WI38 (cell line): ENCODE measurements at regions not wholly inside any gene's neighbourhood (a gene's known extent, or its start where the extent isn't known, plus 50 kb on each side); places are given as distances from the start of the nearest gene placed in this dataset.

Experiments
- H3K4me3 ChIP-seq: 2 replicates; pipeline ENCODE4 v1.5.1; 2011; ENCODE audit warnings: low read depth, mild to moderate bottlenecking, control low read depth, low read length
- TF ChIP-seq, protein P1 (sequence below): IDR thresholded peaks from 2 replicates; pipeline ENCODE4 v1.5.1; 2012; ENCODE audit warnings: low read depth, mild to moderate bottlenecking, control low read depth, low read length

DNA sequence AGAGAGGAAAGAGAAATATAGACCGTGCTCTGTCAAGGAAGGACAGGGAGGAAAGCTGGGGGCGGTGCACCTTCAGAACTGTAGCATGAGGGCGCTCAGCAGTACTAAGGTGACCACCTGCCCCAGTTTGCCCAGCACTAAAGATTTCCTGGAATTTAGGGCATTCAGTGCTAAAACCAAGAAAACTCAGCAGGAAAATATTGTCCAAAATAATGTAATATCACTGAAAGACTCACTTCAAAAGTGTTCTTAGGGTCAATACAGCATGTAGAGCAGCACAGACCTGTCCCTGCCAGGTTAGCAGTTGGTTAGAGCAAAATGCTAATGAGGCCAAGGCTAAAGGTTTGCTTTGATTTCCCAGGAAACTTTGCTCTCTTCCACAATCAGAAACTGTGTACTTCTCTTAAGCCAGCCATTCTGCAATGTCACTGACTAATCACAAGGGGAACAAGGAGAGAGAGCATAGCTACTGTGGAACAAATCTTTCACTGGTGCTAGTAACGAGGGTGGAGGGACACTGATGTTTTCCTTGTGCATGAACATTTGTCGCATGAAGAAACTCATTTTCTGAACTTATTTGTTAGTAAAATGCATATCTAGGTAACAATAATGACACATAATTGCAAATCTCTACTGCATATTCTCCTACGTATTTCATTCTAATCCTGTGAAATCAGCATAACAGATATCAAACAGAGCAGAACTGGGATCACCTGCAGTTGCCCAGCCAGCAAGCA is 53.0 kb upstream of the GRAMD2B start:
- no peak overlapping the region for H3K4me3 ChIP-seq
- TF ChIP-seq, protein P1, sequence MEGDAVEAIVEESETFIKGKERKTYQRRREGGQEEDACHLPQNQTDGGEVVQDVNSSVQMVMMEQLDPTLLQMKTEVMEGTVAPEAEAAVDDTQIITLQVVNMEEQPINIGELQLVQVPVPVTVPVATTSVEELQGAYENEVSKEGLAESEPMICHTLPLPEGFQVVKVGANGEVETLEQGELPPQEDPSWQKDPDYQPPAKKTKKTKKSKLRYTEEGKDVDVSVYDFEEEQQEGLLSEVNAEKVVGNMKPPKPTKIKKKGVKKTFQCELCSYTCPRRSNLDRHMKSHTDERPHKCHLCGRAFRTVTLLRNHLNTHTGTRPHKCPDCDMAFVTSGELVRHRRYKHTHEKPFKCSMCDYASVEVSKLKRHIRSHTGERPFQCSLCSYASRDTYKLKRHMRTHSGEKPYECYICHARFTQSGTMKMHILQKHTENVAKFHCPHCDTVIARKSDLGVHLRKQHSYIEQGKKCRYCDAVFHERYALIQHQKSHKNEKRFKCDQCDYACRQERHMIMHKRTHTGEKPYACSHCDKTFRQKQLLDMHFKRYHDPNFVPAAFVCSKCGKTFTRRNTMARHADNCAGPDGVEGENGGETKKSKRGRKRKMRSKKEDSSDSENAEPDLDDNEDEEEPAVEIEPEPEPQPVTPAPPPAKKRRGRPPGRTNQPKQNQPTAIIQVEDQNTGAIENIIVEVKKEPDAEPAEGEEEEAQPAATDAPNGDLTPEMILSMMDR: no peak

GRCh38 chr5:126370796-126371718 is 52.2 kb upstream of the GRAMD2B start:
- TF ChIP-seq, protein P1: no peak
- H3K4me3 ChIP-seq: no peak overlapping the region

- TF ChIP-seq, protein P1: no peak
- H3K4me3 ChIP-seq: no peak overlapping the region
These were observed 49.7 kb upstream of the GRAMD2B start for GRCh38 chr5:126373375-126374108.
